Vagina (tissue), 2 donors: ENCODE measurements at regions not wholly inside any gene's neighbourhood (a gene's known extent, or its start where the extent isn't known, plus 50 kb on each side); places are given as distances from the start of the nearest gene placed in this dataset.

Experiments used
- CTCF ChIP-seq, 3 experiments: fragments of 450-650 bp in 2 of 3; fragments of 200-600 bp in 1 of 3; sonication (generic) in 1 of 3; IDR thresholded peaks; one replicate each; pipeline ENCODE4 v1.5.1; 2017 to 2019; ENCODE audit warnings: antibody characterized with exemption in 3 of 3, mild to moderate bottlenecking in 2 of 3, moderate library complexity in 2 of 3
- POLR2A ChIP-seq, 2 donors: fragments of 450-650 bp; IDR thresholded peaks; one replicate each; pipeline ENCODE4 v1.6.1; 2017; ENCODE audit warnings: antibody characterized with exemption in 2 of 2, mild to moderate bottlenecking in 2 of 2, moderate library complexity in 2 of 2

- TF ChIP-seq POLR2A (IDR thresholded peaks at IDR 0.05) (no peak), CTCF (IDR thresholded peaks at IDR 0.05) (no peak)
Measured at GRCh38 chr13:33536601-33537000, 251.0 kb upstream of the STARD13 start.
